ENCODE measurements at regions not wholly inside any gene's neighbourhood (a gene's known extent, or its start where the extent isn't known, plus 50 kb on each side); places are given as distances from the start of the nearest gene placed in this dataset.

DNA sequence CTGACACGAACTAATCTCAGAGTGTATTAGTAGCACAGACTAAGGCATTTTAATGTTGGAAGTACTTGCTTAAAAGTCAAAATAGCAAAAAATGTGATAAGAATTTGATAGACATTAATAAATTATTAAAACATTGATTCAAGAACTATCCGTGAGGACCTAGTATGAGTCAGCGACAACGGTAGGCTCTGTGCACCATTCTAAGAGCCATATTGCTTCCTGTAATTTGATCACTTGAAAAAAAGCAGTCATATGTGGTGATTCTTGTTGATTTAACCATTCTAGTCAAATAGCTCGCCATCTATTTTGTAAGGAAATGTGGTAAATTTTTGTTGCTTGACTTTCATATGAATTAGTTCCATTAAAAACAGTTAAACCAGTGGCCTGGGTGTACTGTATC lies 534.9 kb upstream of the ARRDC4 start:
- no peak overlapping the region for H3K4me3 ChIP-seq (replicated peaks; ENCODE audit: low read depth, low read length)
- no peak for TF ChIP-seq CTCF (IDR thresholded peaks at IDR 0.05; ENCODE audit: low read depth, low read length, missing control alignments)
- DNase-seq (ENCODE audit: extremely low read depth, low read depth): no peak

DNA sequence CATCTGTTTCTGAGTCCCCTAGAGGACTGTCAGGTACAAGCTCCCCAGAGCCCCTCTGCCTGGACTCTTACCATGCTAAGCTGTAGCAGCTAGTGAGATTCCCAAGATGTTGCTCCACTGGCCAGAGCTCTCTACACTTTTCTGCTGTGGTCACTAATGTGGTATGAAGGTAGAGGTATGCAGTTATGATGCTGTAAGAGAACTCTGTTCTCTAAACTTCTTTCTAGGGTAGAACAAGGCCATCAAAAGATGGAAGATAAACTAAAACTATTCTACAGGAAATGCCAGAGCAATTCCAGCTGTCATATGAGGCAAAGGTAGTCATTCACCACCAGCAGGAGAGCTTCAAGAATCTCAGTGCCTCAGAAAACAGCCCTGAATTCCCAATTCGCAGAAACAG lies 517.4 kb upstream of the ARRDC4 start:
- no peak for TF ChIP-seq CTCF (IDR thresholded peaks at IDR 0.05; ENCODE audit: low read depth, low read length, missing control alignments)
- DNase-seq (ENCODE audit: extremely low read depth, low read depth): no peak
- H3K4me3 ChIP-seq (replicated peaks; ENCODE audit: low read depth, low read length): no peak overlapping the region

GRCh38 chr15:97446138-97446537 lies 514.4 kb upstream of the ARRDC4 start:
- TF ChIP-seq CTCF (IDR thresholded peaks at IDR 0.05; ENCODE audit: low read depth, low read length, missing control alignments): no peak
- H3K4me3 ChIP-seq (replicated peaks; ENCODE audit: low read depth, low read length): no peak overlapping the region
- no peak for DNase-seq (ENCODE audit: extremely low read depth, low read depth)

DNA sequence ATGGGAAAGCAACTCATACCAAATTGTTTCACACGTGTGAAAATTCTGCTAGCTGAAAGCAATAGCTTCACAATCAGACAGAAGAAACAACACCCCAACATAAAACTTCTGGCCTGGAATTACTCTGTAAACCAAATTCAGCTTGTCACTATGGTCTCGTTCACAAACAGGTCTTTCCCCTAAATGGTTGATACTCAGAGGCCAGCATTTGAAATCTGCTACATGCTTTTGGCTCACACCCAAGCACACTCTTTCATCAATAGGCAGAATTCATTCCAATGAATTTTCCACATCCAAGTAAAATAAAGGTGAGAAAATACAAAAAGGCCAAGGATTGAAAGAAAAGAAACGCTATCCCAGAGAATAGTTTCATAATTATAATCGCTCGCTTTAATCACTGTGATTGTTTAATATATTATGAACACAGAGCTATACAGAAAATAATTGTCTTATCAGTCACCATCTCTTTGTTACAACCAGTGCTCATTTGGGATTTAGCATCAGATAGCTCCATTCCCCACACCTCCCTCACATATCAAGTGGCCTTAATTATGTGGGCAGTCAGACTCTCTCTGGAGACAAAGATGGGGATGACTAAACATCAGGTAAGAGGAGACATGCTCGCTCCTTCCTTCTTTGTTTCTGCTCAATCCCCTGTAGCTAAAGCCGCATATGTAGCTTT lies 503.8 kb upstream of the ARRDC4 start:
- no peak overlapping the region for H3K4me3 ChIP-seq (replicated peaks; ENCODE audit: low read depth, low read length)
- no peak for TF ChIP-seq CTCF (IDR thresholded peaks at IDR 0.05; ENCODE audit: low read depth, low read length, missing control alignments)
- no peak for DNase-seq (ENCODE audit: extremely low read depth, low read depth)

- no peak overlapping the region for H3K4me3 ChIP-seq (replicated peaks; ENCODE audit: low read depth, low read length)
- TF ChIP-seq CTCF (IDR thresholded peaks at IDR 0.05; ENCODE audit: low read depth, low read length, missing control alignments): no peak
- no peak for DNase-seq (ENCODE audit: extremely low read depth, low read depth)
Observed at GRCh38 chr15:97457203-97457847, 503.2 kb upstream of the ARRDC4 start.

- H3K4me3 ChIP-seq (replicated peaks; ENCODE audit: low read depth, low read length): no peak overlapping the region
- no peak for TF ChIP-seq CTCF (IDR thresholded peaks at IDR 0.05; ENCODE audit: low read depth, low read length, missing control alignments)
- no peak for DNase-seq (ENCODE audit: extremely low read depth, low read depth)
Observed at GRCh38 chr15:97459771-97460170, 500.7 kb upstream of the ARRDC4 start.

All from HFF-Myc (cell line).